ENCODE measurements at regions not wholly inside any gene's neighbourhood (a gene's known extent, or its start where the extent isn't known, plus 50 kb on each side); places are given as distances from the start of the nearest gene placed in this dataset.
"Not testable (repeated sequence)": the region's sequence is repeated elsewhere in the genome, so short reads cannot be mapped to it uniquely, and the experiment has no call there.

DNA sequence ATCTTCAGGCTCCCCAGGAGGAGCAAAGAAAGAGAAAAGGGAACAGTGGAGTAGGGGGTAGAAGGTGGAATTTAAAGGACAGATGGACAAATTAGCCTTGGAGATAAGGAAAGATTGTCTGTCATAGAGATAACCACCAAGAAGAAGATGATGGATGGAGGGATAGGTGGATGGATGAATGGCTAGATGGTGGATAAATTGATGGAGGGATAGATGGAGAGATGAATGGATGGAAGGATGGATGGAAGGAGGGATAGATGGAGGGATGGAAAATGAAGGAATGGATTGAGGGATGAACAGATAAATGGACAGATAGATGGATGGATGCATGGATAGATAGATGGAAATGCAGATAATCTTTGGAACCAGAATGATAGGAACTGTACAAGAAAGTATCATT, 102.8 kb downstream of the TNFAIP3 start:
- DNase-seq (ENCODE audit: low read depth): no peak

DNA sequence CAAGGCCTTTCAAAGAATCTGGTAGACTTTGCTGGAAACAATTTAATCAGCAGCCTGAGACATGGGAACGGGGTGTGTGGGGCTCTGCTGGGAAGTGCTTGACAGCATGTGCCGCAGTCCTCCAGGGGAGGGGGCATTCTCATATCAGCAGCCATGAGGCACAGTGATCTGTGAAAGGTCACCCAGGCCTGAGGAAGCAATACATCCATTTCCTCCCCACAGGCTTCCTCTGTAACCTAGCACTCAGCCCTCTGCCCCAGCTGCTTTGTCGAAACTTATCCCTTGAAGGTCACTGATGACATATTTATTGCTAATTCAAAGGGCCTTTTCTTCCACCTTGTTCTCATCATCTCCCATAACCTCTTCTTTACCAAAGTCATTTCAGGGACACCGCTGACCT, 103.3 kb downstream of the TNFAIP3 start:
- DNase-seq (ENCODE audit: low read depth): no peak

- DNase-seq (ENCODE audit: low read depth): no peak
These were observed 106.1 kb downstream of the TNFAIP3 start for GRCh38 chr6:137973201-137973600.

- DNase-seq (ENCODE audit: low read depth): peak; percentile 35
These were observed 108.3 kb downstream of the TNFAIP3 start for GRCh38 chr6:137975188-137975940.

GRCh38 chr6:137976430-137976829, 109.4 kb downstream of the TNFAIP3 start:
- no peak for DNase-seq (ENCODE audit: low read depth)

DNA sequence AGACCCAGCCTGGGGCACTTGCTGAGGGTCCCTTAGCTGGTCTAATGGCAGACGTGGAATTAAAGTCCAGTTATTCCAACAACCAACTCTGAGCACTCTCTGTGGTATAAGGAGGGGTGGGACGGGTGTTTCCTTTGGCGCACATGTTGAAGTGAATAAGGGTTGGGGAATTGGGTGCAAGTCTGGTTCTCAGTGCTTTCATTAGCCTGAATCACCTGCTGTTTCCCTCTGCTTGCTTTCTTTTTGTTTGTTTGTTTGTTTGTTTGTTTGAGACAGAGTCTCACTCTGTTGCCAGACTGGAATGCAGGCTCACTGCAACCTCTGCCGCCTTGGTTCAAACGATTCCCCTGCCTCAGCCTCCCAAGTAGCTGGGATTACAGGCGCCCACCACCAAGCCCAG, 110.1 kb downstream of the TNFAIP3 start:
- DNase-seq (ENCODE audit: low read depth): no peak

DNA sequence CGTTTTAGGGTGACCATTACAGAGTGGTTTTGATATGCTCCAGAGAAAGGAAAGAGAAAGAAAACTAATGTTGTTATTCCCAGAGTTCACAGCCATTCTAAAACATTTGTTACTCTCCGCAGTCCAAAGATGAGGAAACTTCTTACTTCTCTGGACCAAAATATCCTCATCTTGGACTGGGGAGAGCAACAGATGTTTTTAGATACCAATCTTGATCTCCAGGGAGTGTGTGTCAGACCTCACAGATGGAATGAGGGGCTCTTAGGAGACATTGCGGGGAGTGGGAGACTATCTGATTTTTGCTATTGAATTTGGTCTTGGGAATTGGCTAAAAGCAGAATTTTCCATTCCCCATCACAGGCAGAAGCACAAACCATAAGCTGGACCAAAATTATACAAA, 110.8 kb downstream of the TNFAIP3 start:
- DNase-seq (ENCODE audit: low read depth): no peak

DNA sequence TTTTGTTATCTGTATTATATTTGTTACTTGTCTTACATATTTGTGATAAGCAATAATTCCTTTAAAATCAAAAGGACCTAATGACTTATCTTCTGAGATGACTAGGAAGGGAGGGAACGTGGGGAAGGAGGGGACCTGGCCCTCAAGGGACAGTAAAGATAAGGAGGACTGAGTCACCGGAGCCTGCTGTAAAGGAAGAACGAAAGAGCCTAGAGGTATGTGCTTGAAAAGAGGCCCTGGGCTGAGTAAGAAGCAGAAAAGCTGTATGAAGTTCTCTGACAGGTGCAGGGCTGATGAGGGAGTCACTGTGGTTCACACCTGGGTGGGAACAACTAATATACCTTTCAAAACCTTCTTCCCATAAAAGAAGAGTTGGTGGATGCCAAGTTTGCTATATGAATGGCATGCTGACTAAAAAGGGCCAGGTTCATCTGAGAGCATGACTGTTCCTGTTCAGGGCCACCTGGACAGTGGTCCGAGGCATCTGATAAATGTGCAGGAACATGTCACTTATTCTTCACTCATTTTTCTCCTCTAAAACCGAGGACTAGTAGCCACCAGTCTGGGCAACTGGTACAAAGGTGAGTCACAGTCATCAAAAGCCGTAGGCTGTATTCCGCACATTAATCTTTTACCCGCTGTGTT, 111.3 kb downstream of the TNFAIP3 start:
- DNase-seq (ENCODE audit: low read depth): peak; percentile 7

DNA sequence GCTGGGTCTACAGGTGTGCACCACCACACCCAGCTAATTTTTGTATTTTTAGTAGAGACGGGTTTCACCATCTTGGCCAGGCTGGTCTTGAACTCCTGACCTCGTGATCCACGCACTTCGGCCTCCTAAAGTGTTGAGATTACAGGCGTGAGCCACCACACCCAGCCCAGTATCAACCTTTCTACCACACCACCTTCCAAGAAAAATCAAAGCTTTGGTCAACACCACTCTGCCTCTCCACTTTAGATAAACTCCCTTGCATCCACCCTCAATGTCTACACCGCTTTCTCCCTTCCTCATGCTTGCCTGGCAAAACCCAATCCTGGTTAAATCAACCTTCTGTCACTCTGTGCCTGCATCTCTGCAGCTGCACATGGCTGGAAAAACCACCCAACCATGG, 112.2 kb downstream of the TNFAIP3 start:
- DNase-seq (ENCODE audit: low read depth): not testable (repeated sequence)

- no peak for DNase-seq (ENCODE audit: low read depth)
These were observed 113.7 kb downstream of the TNFAIP3 start for GRCh38 chr6:137980777-137981176.

DNA sequence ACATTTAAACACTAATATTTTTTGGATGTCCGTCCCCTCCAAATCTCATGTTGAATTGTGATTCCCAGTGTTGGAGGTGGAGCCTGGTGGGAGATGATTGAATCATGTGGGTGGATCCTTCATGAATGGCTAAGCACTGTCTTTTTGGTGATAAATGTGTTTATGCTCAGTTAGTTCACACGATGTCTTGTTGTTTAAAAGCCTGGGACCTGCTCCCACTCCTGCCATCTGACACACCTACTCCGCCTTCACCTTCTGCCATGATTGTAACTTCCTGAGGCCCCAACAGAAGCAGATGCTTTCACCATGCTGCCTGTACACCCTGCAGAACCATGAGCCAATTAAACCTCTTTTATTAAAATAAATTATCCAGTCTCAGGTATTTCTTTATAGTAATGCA, 114.7 kb downstream of the TNFAIP3 start:
- DNase-seq (ENCODE audit: low read depth): no peak

GRCh38 chr6:137982418-137983189, 115.5 kb downstream of the TNFAIP3 start:
- DNase-seq (ENCODE audit: low read depth): no peak

DNA sequence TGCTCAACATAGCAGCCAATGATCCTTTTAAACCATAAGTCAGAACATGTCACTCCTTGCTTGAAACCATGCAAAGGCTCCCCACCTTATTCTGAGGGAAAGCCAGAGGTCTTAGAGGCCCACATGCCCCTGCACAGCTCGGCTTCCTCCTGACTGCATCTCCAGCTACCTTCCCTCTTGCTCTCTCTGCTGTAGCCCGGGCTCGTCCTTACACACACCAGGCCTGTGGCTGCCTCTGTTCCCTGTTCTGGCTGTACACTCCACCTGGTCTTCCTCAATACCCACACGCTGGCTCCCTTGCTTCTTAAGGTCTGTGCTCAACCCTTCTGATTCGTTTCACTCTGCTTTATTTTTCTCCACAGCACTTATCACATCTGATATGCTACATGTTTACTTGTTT, 116.2 kb downstream of the TNFAIP3 start:
- no peak for DNase-seq (ENCODE audit: low read depth)

- peak; percentile 11 for DNase-seq (ENCODE audit: low read depth)
These were observed 117.6 kb downstream of the PERP start for GRCh38 chr6:137989664-137990063.

GRCh38 chr6:137995371-137995770, 111.8 kb downstream of the PERP start:
- DNase-seq (ENCODE audit: low read depth): no peak

GRCh38 chr6:137998461-137999019, 108.7 kb downstream of the PERP start:
- DNase-seq (ENCODE audit: low read depth): no peak

DNA sequence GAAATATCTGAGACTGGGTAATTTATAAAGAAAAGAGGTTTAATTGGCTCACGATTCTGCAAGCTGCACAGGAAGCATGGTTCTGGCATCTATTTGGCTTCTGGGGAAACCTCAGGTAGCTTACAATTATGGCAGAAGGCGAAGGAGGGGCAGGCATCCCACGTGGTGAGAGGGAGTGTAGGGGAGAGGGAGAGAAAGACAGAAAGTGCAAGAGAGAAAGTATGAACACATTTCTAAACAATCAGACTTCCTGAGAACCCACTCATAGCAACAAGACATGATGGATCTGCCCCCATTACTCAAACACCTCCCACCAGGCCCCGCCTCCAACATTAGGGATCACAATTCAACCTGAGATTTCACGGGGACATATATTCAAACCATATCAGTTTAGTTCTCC, 107.4 kb downstream of the PERP start:
- DNase-seq (ENCODE audit: low read depth): no peak

DNA sequence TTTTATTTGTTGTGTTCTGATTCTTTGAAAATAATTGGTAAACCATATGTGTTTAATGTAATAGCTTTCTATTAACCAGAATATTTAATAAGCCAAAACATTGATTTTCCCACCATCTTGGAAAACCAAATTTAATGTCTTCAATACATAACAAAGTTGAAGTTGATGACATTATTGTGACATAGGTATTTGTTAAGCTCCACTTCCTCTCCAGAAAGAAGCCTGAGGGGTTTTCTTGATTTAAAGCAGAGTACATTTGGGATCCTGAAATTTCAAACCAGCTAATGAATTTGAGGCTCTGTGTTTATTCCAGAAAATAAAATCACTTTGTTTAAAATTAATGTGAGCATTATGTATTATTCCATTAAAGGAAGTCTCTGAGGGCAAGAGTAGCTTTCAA, 106.3 kb downstream of the PERP start:
- DNase-seq (ENCODE audit: low read depth): no peak

GRCh38 chr6:138001750-138002349, 105.4 kb downstream of the PERP start:
- DNase-seq (ENCODE audit: low read depth): peak; percentile 62

GRCh38 chr6:138004430-138005287, 102.6 kb downstream of the PERP start:
- peak; percentile 50 for DNase-seq (ENCODE audit: low read depth)

GRCh38 chr6:138005846-138006245, 101.4 kb downstream of the PERP start:
- DNase-seq (ENCODE audit: low read depth): no peak

Data from ELR (cell line).